ENCODE measurements at regions not wholly inside any gene's neighbourhood (a gene's known extent, or its start where the extent isn't known, plus 50 kb on each side); places are given as distances from the start of the nearest gene placed in this dataset.
"Not testable (repeated sequence)": the region's sequence is repeated elsewhere in the genome, so short reads cannot be mapped to it uniquely, and the experiment has no call there.

GRCh38 chr4:188439641-188440311, 300.5 kb downstream of the TRIML1 start:
- TF ChIP-seq, protein P1, sequence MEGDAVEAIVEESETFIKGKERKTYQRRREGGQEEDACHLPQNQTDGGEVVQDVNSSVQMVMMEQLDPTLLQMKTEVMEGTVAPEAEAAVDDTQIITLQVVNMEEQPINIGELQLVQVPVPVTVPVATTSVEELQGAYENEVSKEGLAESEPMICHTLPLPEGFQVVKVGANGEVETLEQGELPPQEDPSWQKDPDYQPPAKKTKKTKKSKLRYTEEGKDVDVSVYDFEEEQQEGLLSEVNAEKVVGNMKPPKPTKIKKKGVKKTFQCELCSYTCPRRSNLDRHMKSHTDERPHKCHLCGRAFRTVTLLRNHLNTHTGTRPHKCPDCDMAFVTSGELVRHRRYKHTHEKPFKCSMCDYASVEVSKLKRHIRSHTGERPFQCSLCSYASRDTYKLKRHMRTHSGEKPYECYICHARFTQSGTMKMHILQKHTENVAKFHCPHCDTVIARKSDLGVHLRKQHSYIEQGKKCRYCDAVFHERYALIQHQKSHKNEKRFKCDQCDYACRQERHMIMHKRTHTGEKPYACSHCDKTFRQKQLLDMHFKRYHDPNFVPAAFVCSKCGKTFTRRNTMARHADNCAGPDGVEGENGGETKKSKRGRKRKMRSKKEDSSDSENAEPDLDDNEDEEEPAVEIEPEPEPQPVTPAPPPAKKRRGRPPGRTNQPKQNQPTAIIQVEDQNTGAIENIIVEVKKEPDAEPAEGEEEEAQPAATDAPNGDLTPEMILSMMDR (IDR thresholded peaks at IDR 0.05; ENCODE audit: borderline replicate concordance, insufficient read depth, low read depth, low read length) = no peak
- H3K4me3 ChIP-seq (ENCODE audit: low read depth, low read length) = no peak overlapping the region

DNA sequence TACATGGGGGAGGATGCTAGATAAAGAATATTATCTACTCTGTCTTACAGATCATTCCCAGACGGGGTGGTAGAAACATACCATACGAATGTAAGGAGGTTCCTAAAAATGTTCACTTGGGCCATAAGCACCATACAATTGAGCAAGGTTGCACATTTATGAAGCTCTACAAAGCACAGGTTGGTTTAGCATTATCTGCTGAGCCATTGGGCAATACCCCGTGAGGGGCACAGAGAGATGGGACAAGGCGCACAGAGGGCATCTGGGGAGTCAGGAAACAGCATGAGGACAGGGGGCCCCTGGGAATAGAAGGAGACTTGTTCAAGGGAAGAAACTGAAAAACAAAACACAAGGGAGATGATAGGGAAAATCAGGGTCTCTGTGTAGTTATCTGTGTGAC, 305.3 kb downstream of the TRIML1 start:
- H3K4me3 ChIP-seq (ENCODE audit: low read depth, low read length) = no peak overlapping the region

GRCh38 chr4:188448996-188449395, 309.8 kb downstream of the TRIML1 start:
- H3K4me3 ChIP-seq (ENCODE audit: low read depth, low read length) = not testable (repeated sequence)

More for the DNA sequence above, 305.3 kb downstream of the TRIML1 start:
- TF ChIP-seq, protein P1 (IDR thresholded peaks at IDR 0.05; ENCODE audit: borderline replicate concordance, insufficient read depth, low read depth, low read length) = no peak

DNA sequence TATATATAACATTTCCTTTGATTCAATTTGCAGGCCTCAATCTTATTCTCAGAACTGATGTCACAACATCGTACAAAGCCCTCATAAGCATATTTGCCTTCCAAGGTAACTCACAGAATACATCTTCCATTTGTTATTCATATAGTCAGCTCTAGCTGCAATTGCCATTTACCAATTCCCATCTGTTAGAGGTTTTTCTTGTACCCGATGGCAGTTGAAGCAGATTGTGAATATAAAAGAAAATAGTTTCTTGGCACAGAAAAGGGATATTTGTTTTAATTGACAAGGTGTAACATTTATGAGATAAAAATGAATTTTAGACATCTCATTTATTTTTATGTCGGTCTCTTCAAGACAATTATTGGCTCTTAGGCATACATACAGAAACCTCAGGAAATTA, 311.3 kb downstream of the TRIML1 start:
- TF ChIP-seq, protein P1 (IDR thresholded peaks at IDR 0.05; ENCODE audit: borderline replicate concordance, insufficient read depth, low read depth, low read length) = no peak
- H3K4me3 ChIP-seq (ENCODE audit: low read depth, low read length) = no peak overlapping the region

GRCh38 chr4:188452097-188452496, 312.9 kb downstream of the TRIML1 start:
- TF ChIP-seq, protein P1 (IDR thresholded peaks at IDR 0.05; ENCODE audit: borderline replicate concordance, insufficient read depth, low read depth, low read length) = no peak
- H3K4me3 ChIP-seq (ENCODE audit: low read depth, low read length) = no peak overlapping the region

DNA sequence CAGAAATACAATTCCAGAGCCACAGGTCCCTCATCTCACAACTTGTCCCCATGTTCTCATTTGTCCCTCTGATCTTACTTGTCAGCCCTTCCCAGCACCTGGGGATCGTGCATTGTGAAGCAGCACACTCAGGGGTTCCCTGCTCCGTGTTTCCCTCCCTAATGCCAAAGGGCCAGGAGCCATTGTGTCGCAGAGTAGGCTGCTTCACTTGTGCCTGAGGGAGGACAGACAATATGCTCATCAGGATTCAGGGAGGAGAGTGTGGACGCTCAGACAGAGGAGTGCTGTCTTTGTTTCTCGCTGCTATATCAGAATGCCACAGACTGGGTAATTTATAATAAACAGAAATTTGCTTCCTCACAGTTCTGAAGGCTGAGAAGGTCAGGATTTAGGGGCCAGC, 315.3 kb downstream of the TRIML1 start:
- TF ChIP-seq, protein P1 (IDR thresholded peaks at IDR 0.05; ENCODE audit: borderline replicate concordance, insufficient read depth, low read depth, low read length) = no peak
- H3K4me3 ChIP-seq (ENCODE audit: low read depth, low read length) = no peak overlapping the region

- H3K4me3 ChIP-seq (ENCODE audit: low read depth, low read length) = no peak overlapping the region
- TF ChIP-seq, protein P1 (IDR thresholded peaks at IDR 0.05; ENCODE audit: borderline replicate concordance, insufficient read depth, low read depth, low read length) = no peak
Measured at GRCh38 chr4:188455062-188455752, 316.0 kb downstream of the TRIML1 start.

Measured in GM12875 (cell line).